ENCODE measurements at regions not wholly inside any gene's neighbourhood (a gene's known extent, or its start where the extent isn't known, plus 50 kb on each side); places are given as distances from the start of the nearest gene placed in this dataset.
"Not testable (repeated sequence)": the region's sequence is repeated elsewhere in the genome, so short reads cannot be mapped to it uniquely, and the experiment has no call there.

- DNase-seq (ENCODE audit: extremely low read depth in 1 of 11, low read depth in 9 of 11, low spot score in 4 of 11) = no peak
Measured at GRCh38 chr3:166435469-166436057, 598.3 kb upstream of the BCHE start.

- DNase-seq (ENCODE audit: extremely low read depth in 1 of 11, low read depth in 9 of 11, low spot score in 4 of 11) = no peak
Measured at GRCh38 chr3:166433060-166433459, 595.8 kb upstream of the BCHE start.

GRCh38 chr3:166425900-166426611 lies 588.8 kb upstream of the BCHE start:
- DNase-seq (ENCODE audit: extremely low read depth in 1 of 11, low read depth in 9 of 11, low spot score in 4 of 11) = no peak

GRCh38 chr3:166425021-166425420 lies 587.8 kb upstream of the BCHE start:
- DNase-seq (ENCODE audit: extremely low read depth in 1 of 11, low read depth in 9 of 11, low spot score in 4 of 11) = no peak

- DNase-seq (ENCODE audit: extremely low read depth in 1 of 11, low read depth in 9 of 11, low spot score in 4 of 11) = not testable (repeated sequence)
Measured at GRCh38 chr3:166423824-166424513, 586.7 kb upstream of the BCHE start.

- no peak for DNase-seq (ENCODE audit: extremely low read depth in 1 of 11, low read depth in 9 of 11, low spot score in 4 of 11)
Measured at GRCh38 chr3:166422556-166422955, 585.3 kb upstream of the BCHE start.

GRCh38 chr3:166420071-166420470 lies 582.8 kb upstream of the BCHE start:
- DNase-seq (ENCODE audit: extremely low read depth in 1 of 11, low read depth in 9 of 11, low spot score in 4 of 11) = no peak

- no peak for DNase-seq (ENCODE audit: extremely low read depth in 1 of 11, low read depth in 9 of 11, low spot score in 4 of 11)
Measured at GRCh38 chr3:166405896-166406295, 568.7 kb upstream of the BCHE start.

GRCh38 chr3:166405465-166405864 lies 568.2 kb upstream of the BCHE start:
- no peak for DNase-seq (ENCODE audit: extremely low read depth in 1 of 11, low read depth in 9 of 11, low spot score in 4 of 11)

- DNase-seq (ENCODE audit: extremely low read depth in 1 of 11, low read depth in 9 of 11, low spot score in 4 of 11) = no peak
Measured at GRCh38 chr3:166390303-166390702, 553.1 kb upstream of the BCHE start.

- no peak for DNase-seq (ENCODE audit: extremely low read depth in 1 of 11, low read depth in 9 of 11, low spot score in 4 of 11)
Measured at GRCh38 chr3:166388321-166388720, 551.1 kb upstream of the BCHE start.

- no peak for DNase-seq (ENCODE audit: extremely low read depth in 1 of 11, low read depth in 9 of 11, low spot score in 4 of 11)
Measured at GRCh38 chr3:166372571-166373106, 535.4 kb upstream of the BCHE start.

- DNase-seq (ENCODE audit: extremely low read depth in 1 of 11, low read depth in 9 of 11, low spot score in 4 of 11) = peak in 5 of 11 donors; percentile 0 to 7 (median 3)
Measured at GRCh38 chr3:166367947-166368533, 530.8 kb upstream of the BCHE start.

- no peak for DNase-seq (ENCODE audit: extremely low read depth in 1 of 11, low read depth in 9 of 11, low spot score in 4 of 11)
Measured at GRCh38 chr3:166362698-166363097, 525.5 kb upstream of the BCHE start.

- no peak for DNase-seq (ENCODE audit: extremely low read depth in 1 of 11, low read depth in 9 of 11, low spot score in 4 of 11)
Measured at GRCh38 chr3:166360720-166361119, 523.5 kb upstream of the BCHE start.

- DNase-seq (ENCODE audit: extremely low read depth in 1 of 11, low read depth in 9 of 11, low spot score in 4 of 11) = no peak
Measured at GRCh38 chr3:166351461-166351860, 514.2 kb upstream of the BCHE start.

GRCh38 chr3:166340604-166341266 lies 503.5 kb upstream of the BCHE start:
- DNase-seq (ENCODE audit: extremely low read depth in 1 of 11, low read depth in 9 of 11, low spot score in 4 of 11) = no peak

- no peak for DNase-seq (ENCODE audit: extremely low read depth in 1 of 11, low read depth in 9 of 11, low spot score in 4 of 11)
Measured at GRCh38 chr3:166324401-166324800, 487.2 kb upstream of the BCHE start.

- DNase-seq (ENCODE audit: extremely low read depth in 1 of 11, low read depth in 9 of 11, low spot score in 4 of 11) = no peak
Measured at GRCh38 chr3:166322391-166322790, 485.2 kb upstream of the BCHE start.

All from renal cortex interstitium (tissue), 11 donors.